ENCODE measurements at regions not wholly inside any gene's neighbourhood (a gene's known extent, or its start where the extent isn't known, plus 50 kb on each side); places are given as distances from the start of the nearest gene placed in this dataset.

GRCh38 chr21:43318841-43319781 is 107.8 kb downstream of the SIK1 start:
- TF ChIP-seq CTCF (IDR thresholded peaks at IDR 0.05): no peak
- no peak for TF ChIP-seq MAX (IDR thresholded peaks at IDR 0.05; ENCODE audit: low read depth)
- no peak for TF ChIP-seq GABPA (IDR thresholded peaks at IDR 0.05; ENCODE audit: low read depth)
- TF ChIP-seq SMC3 (IDR thresholded peaks at IDR 0.05; ENCODE audit: low read depth, low read length): no peak
- TF ChIP-seq POLR2AphosphoS5 (IDR thresholded peaks at IDR 0.05; ENCODE audit: low read depth, low read length): no peak
- no peak for TF ChIP-seq PBX3 (IDR thresholded peaks at IDR 0.05)
- TF ChIP-seq RAD21 (IDR thresholded peaks at IDR 0.05; ENCODE audit: low read length): no peak
- no peak for TF ChIP-seq ZBTB33 (IDR thresholded peaks at IDR 0.05; ENCODE audit: borderline replicate concordance, low read depth)
- no peak for TF ChIP-seq SIN3A (IDR thresholded peaks at IDR 0.05; ENCODE audit: borderline replicate concordance, low read depth, low read length)
- TF ChIP-seq REST (IDR thresholded peaks at IDR 0.05; ENCODE audit: low read depth, low read length): no peak
- TF ChIP-seq USF2 (IDR thresholded peaks at IDR 0.05; ENCODE audit: borderline replicate concordance, low read depth, low read length): no peak
- no peak for TF ChIP-seq ELF1 (IDR thresholded peaks at IDR 0.05)

All from SK-N-SH (cell line).